HG03196 (cell line): ENCODE measurements at regions not wholly inside any gene's neighbourhood (a gene's known extent, or its start where the extent isn't known, plus 50 kb on each side); places are given as distances from the start of the nearest gene placed in this dataset.

Experiments
- ATAC-seq: cut with Tn5 transposase; IDR thresholded peaks from one replicate; pipeline ENCODE4 v1.9.1; 2021; ENCODE audit not compliant: unreplicated experiment

DNA sequence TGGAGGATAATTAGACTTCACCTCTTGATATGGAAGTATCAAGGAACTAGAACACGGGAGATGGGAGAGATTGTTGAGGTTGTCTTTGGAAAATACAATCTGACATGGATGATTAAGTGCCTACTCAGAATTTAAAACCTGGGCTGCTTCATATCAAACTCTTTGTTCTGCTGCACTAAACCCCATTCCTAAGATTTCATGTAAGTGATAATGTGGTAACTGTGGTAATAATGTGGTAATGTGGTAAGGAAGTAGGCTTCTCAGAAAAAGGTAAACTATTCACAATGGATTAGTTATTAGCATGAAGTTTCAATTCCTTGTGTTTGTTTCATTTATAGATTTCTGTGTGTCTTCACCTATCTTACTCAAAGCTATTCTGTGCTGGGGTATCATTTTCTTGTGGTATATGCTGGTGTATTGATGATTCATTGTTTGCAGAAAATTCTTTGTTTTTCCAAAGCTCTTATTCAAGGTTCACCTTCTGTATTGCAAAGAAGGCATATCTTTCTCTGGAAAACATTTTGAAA lies 129.9 kb upstream of the TAC1 start:
- no peak for ATAC-seq

DNA sequence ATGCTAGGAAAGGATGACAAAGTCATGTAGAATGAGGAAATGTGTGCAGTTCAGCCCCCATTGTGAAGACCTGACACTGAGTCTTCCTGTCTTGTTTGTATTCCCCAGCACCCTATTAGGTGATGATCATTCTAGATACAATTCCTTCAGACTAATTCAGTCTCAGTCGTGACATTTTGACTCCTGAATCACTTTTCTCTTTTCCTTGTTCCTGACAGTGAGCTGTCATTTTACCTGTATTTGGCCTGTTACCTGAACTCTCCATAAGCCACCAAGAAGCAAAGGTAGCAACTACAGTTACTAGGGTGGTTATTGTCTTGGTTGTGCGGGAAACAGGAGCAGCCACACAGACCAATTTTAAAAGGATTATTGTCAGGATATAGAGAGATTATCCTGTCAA lies 111.4 kb upstream of the TAC1 start:
- ATAC-seq: no peak

DNA sequence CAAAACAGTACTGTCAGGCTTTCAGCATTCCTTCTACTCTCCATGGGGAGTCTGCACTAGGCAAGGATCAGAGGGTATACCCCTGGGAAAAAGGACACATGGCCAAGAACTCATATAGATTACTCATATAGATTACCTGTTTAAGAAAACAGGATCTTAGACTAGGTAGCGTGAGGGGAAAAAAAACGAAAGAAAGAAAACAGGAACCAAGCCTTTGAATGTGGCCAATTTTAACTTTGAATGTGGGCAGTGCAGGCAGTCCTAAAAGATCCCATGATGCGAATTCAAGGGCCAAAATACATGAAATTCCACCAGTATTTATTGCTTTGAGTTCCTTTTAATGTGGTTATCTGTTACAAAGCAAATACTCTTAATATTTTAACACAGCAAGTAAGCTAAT lies 108.6 kb upstream of the TAC1 start:
- peak; percentile 95 for ATAC-seq

DNA sequence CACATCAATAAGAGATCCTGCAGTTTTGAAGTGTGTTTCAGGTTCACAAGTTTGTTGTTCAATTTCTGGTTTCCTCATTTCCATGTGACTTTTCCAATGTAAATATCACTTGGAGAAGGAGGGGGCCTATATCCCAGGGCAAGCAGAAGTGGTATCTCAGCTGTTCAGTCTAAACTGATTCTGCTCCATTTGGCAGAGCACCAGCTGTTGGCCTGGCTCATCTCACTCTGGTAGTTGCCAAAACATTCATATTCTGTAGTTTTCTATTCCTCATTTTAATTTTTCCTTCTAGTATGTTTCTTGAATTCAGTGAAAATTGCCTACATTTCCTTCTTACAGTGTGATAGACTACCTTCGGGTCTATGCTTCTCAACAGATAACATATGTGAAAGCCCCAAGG lies 101.8 kb upstream of the TAC1 start:
- ATAC-seq: no peak

DNA sequence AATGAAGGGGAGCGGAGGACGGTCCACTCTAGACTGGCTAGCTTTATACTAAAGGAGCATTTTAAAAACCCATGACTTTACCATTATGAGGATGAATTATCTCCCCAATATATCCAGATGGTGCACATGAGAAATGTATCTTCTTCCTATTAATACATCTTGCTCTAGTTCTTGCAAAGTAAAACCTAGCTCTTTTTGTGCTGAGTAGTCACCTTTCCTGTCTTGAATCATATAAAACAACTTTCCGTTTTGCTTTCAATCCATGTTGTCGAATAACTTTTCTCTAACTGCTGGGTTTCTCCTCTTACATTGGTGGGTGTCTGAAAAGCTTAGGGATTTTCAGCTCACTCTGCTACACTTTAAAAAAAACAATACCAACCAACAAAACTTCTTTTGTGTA lies 96.3 kb upstream of the TAC1 start:
- ATAC-seq: no peak

DNA sequence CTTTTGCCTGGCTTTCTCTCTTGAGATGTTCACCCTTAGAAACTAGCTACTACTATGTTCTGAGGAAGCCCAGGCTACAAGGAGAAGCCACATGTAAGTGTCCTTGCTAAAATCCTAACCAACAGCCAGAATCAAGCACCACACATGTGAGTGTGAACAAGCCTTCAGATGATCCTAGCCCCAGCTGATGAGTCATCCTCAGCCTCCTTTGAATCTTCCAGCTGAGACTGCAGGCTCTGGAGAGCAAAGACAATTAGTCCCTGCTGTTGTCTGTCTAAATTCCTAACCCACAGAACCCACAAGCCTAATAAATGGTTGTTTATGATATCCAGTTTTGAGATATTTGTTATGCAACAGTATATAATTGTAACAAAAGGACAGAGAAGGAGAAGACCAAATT lies 92.8 kb upstream of the TAC1 start:
- no peak for ATAC-seq

DNA sequence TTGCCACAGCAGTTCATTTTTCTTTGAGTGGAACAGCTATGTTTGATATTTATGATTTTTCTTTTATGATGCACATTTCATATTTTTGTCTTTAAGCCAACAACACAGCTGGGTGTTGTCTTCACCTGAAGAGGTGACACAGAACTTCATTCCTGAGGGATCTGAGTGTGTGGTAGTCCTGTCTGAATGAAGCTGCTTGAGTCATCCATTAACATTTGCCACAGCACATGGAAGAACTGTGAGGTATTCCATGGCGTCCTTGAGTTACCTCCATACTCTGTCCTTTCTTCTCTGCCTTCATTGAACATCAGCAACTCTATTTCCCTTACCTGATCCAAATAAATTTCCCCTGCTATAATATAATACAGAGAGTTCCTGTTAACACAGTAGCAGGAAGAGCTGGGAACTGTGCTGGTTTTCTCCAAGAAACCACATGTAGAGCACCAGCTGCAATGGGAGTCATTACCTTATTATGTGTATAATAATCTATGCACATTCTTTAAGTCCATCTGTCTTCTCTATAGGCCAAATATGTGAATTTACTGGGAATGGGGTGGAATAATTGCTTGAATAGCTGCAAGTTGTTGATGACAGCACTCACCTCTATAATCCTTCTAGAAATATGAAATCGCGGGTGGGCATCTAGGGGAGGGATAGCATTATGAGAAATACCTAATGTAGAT lies 72.4 kb upstream of the TAC1 start:
- no peak for ATAC-seq

DNA sequence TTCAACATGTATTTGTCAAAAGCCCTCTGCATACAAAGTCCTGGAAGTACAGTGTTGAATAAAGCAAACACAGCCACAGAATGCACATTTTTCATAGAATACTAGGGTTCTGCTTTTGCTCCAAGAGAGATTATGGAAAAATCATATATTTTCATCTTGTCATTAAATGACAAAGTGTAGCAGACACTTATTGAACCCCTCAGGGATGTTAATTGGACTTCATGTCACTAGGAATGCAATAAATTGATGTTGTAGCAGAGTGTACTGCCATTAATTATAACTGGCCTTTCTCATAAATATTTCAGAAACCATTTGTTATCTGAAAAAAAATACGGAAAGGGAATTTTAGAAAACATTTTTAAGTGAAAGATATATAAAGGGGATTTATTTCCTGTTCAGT lies 64.5 kb upstream of the TAC1 start:
- no peak for ATAC-seq

DNA sequence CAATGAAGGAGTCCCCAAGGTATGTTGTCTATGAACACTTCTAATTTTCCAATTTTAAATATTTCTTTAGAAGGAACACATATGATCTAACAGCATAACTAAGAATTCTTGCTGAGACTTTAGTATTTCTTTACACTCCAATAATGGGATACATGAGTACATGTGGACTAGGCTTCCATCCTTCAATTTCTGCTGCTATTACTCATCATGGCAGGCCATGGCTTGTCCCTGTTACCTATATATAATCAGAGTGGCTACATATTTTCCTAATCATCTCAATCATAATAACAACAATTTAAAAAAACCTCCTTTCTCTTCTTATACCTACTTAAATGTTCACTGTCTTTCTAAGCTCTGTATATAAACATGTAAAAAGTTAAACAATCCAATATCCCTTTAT lies 60.3 kb upstream of the TAC1 start:
- ATAC-seq: no peak

DNA sequence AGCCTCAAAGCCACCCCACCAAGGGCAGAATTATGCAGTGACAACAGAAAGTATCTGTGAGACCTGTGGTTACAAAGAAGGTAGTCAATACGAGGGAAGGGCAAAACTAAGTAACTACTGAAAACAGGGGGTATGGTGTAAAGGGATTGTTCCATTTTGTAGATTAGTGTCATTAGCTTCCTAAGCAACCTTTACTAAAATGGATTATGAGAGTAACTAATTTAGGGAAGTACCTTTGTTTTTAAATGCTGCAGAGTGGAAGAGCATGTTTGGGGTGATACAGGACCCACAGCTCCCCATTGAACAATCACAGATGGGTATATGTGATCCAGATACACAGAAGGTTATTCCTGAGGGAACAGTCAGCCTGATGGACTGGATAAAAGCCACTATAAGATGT lies 51.3 kb upstream of the TAC1 start:
- no peak for ATAC-seq
